ENCODE measurements at regions not wholly inside any gene's neighbourhood (a gene's known extent, or its start where the extent isn't known, plus 50 kb on each side); places are given as distances from the start of the nearest gene placed in this dataset.

GRCh38 chr1:164433141-164433817 is 125.7 kb upstream of the PBX1 start:
- no peak for TF ChIP-seq CTCF (conservative IDR thresholded peaks at IDR 0.05 in 1 of 2, IDR thresholded peaks at IDR 0.05 in 1 of 2; ENCODE audit: extremely low read depth in 1 of 2, insufficient read depth in 1 of 2, low read depth in 1 of 2, low read length in 2 of 2)
- TF ChIP-seq EZH2 (IDR thresholded peaks at IDR 0.05; ENCODE audit: borderline replicate concordance, low read length) = no peak
